ENCODE measurements at regions not wholly inside any gene's neighbourhood (a gene's known extent, or its start where the extent isn't known, plus 50 kb on each side); places are given as distances from the start of the nearest gene placed in this dataset.
"Not testable (repeated sequence)": the region's sequence is repeated elsewhere in the genome, so short reads cannot be mapped to it uniquely, and the experiment has no call there.

DNA sequence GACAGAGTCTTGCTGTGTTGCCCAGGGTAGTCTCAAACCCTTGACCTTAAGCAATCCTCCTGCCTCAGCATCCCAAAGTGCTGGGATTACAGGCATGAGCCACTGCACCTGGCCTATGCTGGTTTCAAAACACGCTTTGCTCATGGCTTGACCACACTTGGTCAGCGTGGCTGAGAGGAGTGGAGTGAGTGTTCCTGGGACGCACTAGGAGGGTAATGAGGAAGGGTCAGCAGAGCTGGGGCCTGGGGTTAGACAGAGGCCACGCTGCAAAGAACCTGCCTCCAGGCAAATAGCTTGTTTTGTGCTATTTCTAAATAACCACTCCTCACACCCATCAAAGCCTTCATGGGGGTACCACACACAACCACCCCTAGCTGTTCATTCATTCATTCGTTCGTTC, 77.9 kb upstream of the TOX2 start:
- DNase-seq (ENCODE audit: low read depth): no peak

DNA sequence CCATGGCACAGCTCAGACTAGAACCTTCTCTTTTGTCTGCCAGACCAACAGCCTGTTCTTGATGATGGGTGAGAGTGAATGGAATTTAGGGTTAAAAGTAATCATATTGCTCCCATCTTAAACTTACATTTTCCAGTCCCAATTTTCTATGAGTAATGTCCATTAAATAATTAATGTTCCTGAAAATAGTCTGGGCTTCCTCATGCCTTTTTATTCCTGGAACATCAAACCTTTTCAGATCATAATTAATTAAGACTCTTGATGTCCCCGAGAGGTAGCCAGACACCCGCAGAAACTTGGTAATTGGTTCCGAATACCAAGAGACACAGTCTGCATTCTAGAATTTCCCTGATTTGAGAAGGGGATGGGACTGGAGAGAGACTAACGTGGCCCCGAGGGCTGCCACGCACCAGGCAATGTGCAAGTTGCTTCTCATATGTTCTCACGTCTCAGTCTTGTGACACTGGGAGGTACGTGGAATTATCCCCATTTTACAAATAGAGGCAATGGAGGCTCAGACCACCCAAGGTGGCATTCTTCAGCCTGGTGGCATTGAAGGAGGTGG, 78.6 kb upstream of the TOX2 start:
- DNase-seq (ENCODE audit: low read depth): no peak

DNA sequence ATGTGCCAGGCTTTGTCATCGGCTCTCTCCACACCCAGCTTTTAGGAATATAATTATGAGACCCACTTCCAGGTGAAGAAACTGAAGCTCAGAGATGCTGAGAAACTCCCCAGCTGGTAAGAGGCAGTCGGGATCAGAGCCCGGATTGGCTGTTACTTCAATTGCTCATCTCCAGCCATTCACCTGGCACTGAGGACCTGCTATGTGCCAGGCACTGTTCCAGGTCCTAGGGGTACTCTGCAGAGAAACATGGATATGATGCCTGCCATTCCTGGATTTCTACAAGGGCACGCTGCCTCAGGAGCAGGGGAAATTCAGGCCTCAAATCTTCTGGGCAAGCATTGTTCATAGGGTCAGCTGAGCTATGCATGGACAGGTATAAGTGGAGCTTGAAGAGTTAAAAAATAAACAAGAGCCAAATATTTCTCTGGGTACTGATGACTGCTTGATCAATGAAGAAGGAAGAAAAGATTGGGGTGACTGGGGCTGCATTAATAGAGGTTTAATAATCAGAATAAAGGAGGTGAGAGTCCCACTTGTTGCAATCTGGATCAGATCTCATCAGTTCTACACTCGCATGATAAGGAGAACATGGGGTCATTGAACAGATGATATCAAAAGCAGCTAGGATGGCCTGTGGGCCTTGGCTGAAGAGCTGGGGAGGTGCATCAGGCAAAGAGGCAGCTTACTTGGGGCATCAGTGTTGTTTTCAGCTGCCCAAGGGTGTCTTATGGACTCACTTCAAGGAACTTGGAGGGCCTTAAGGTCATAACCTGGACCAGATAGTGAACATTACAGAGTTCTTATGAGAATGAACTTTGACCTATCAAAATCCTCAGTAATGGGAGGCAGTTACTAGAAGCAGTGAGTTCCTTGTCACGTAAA, 80.9 kb upstream of the TOX2 start:
- DNase-seq (ENCODE audit: low read depth): no peak

DNA sequence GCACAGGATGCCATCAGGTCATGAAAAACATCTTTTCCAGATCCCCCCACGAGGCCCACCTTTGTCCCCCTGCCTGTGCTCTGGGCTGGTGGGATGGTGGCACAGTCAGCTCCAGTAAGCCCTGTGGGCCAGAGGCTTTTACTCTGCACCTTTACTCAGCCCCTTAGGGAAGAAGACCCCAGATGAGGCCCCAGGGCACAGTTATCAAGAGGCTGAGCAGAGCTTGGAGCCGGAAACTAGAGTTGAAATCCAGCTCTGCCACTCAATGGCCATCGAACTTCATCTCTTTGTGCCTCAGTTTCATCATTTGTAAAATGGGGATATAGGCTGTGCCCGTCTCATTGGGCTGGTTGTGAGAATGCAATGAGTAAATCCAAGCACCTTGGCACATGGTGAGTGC, 81.7 kb upstream of the TOX2 start:
- DNase-seq (ENCODE audit: low read depth): no peak

DNA sequence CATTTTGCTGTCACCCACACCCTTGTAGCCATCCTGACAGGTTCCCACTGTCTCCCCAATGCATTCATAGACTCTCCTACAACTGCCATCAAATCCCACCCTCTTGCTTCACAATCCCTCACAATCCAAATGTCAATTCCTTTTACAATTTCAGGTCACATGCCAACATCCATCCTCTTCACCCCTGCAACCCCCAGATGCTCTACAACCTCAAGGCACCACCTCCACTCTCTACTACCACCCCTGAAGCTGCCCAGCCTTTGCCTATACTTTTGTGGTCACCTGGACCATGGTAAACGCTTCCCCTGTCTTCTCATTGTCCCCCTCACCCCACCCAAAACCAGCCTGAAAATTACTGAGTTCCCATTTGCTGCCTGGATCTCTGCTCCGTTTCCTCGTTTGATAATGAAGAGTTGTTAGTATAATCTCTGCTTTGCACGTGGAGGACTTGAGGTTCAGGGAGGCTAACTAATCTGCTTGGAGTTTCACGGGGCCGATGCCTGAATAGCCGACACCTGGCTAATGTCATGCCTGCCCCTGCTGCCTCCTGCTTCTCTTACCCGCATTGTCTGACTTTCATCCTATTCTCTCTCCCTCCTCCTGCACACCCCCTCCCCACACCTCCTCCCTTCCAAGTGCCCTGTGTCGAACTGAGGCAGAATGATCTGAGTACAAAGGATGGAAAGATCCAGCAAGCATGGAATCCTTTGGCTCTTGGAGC, 82.4 kb upstream of the TOX2 start:
- DNase-seq (ENCODE audit: low read depth): no peak

DNA sequence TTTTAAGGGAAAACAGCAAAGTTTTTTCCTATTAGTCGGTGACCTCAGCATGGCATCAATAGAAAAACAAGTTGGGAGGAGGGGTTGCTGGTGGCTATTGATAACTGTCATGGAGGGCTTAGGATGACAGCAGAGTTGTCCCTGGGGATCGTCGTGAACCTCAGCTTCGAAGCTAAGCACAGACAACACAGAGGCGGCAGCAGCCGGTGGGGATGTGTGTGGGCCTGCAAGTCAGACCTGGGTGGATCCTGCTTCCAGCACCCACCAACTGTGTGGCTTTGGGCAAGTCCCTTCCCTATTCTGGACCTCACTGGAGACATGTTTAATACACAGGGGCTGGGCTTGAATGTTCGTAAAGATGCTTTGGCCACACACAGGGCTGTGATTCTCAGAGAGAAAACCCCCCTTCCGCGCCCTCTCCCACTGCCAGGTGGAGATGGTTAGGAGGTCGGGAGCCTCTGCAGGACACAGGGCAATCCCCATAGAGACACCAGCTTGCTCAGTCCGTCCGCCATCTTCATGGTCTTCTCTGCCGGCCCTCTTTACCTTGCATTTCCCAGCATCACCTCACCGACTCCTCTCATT, 83.1 kb upstream of the TOX2 start:
- no peak for DNase-seq (ENCODE audit: low read depth)

DNA sequence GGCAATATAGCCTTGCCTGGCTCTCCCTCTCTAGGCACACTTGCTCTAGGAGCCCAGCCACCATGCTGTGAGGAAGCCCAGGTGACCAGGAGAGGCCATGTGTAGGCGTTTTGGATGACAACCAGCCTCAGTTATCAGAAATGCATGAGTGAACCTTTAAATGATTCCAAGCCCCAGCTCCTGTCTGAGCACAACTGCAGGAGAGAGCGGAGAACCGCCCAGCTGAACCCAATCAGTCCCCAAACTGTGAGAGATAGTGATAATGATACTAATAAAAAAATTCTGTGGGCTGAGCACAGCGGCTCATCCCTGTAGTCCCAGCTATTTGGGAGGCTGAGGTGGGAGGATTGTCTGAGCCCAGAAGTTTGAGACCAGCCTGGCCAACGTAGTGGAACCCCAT, 83.8 kb upstream of the TOX2 start:
- DNase-seq (ENCODE audit: low read depth): no peak

DNA sequence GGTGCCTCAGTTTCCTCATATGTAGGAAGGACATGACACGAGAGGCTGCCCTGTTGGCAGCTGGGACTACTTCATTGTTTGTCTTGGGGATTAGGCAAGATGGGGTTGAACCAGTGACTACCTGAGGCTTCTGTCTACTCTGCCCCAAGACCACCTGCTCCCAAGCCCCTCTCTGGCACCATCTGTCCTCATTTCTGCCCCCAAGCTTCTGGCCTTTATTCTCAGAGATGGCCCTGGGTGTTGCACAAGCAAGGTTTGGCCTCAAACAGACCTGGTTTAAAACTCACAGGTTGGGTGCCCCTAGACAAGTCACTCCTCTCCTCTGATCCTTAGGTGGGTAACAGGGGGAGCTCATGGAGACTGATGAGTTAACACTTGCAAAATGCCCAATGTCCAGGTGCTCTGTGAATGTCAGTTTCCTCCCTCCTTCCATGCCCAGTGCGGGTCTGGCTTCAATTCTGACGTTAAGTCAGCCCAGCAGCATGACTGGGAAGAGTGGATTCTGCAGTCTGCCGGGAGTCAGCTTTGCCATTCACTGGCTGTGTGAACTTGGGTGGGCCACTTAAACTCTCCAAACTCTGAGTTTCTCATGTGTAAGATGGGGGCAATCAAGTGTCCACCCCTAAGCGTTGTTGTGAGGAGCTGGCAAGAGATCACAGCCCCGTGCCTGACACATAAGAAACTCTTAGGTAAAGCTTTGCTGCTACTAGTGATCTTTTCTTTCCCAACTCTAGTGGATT, 84.5 kb upstream of the TOX2 start:
- no peak for DNase-seq (ENCODE audit: low read depth)

DNA sequence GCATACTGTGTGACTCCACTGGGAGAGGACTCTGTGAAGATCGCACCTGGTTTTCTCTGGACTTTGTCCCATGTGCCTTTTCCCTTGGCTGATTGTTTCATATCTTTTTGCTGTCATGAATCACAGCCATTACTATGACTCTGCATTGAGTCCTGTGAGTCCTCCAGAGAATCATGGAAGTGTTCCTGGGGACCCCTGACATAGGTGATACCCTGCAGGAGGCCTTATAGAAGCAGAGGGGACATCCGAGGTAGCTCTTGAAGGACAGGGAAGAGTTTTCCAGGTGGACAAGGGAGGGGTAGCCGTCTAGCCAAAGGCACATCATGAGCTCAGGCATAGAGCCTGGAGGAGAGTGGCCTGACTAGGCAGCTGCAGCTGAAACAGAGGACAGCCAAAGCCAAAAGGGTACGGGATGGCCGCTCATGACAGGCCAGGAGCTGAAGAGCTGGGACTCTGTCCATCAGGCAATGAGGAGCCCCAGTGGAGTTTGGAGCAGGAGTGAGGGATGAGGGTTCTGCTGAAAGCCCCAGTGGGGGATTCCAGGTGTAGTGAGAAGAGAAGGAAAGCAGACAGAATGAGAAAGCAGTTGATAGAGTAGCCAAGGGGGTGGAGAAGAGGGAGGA, 86.6 kb upstream of the TOX2 start:
- DNase-seq (ENCODE audit: low read depth): no peak

DNA sequence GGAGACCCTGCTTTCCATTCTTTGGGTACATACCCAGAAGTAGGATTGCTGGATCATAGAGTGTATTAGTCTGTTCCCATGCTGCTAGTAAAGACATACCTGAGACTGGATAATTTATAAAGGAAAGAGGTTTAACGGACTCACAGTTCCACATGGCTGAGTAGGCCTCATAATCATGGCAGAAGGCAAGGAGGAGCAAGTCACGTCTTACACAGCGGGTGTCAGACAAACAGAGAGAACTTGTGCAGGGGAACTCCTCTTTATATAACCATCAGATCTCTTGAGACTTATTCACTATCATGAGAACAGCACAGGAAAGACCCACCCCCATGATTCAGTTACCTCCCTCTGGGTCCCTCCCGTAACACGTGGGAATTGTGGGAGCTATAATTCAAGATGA, 87.7 kb upstream of the TOX2 start:
- not testable (repeated sequence) for DNase-seq (ENCODE audit: low read depth)

DNA sequence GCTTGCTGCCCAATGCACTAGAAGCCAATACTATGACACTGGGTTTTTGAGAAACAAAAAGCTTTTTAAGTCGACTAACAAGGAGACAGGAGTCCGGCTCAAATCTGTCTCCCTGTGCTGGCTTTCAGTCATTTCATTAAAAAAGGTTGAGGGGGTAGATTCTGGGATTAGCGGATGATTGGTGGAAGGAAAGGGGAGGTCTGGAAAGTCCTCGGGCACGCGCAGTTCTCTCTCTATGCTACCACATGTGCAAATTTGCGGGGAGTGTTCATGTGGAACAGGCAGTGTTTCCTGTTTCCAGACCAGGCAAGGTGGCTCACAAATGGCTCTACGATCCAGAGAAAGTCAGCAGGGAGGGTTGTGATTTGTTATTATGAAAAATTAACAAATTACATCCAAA, 89.1 kb upstream of the TOX2 start:
- DNase-seq (ENCODE audit: low read depth): no peak

DNA sequence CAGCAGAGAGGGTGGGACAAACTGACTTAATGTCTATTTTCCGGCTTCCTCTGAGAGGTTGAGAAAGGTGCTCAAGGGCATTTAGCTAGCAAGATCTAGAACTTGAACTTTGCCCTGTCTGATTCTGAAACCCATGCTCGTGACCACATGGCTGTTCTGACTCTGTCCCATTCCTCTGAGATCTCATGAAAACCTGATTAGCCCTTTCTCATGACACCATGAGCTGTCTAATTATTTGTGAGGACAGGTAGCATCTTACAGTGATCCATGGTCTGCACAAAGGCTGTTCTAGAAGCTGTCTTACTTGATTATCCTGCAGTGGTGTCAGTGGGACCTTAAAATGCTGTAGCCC, 89.6 kb upstream of the TOX2 start:
- DNase-seq (ENCODE audit: low read depth): no peak

DNA sequence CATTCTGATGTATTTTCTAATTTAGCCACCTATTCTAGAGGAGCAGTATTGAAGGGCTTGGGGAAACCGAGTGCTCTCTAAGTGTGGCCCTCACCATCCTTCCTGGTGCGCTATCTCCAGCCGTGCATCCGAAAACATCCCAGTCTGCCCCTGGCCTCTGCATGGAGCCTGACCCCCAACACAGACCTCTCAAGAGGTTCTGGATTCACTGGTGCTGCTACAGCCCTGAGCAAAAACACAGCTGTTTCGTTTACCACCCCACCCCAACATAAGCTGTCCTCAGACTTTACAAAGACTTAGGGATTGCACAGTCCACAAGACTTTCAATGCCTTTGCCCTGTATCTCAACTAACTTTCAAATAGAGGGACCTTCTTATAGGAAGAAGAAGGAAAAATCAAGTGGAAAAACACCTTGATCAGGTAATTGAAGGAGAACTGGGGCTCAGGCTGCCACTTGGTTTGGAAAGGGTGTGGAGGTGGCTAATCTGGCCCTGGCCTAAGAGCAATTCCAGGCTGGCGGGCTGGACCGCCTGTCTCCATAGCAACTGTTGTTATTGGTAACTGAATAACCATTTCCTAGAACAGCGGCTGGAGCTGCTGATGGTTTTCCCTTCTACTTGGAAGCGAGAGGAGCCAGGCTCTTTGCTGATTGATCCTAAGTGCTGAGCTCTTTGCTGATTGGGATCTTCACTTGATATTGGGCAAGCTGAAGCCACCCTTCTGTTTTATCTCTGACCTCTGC, 90.2 kb upstream of the TOX2 start:
- no peak for DNase-seq (ENCODE audit: low read depth)

DNA sequence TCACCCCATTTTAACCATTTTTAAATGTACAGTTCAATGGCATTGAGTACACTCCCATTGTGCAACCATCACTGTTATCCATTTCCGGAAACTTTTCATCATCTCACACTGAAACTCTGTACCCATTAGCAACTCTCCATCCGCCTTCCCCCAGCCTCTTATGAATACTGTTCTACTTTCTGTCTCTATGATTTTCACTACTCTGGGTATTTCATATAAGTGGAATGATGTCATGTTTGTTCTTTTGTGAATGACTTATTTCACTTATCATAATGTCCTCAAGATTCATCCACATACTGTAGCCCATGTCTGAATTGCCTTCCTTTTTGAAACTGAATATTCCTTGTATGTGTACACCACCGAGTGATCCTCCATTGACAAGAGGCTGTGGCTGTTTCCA, 92.9 kb upstream of the TOX2 start:
- DNase-seq (ENCODE audit: low read depth): no peak

DNA sequence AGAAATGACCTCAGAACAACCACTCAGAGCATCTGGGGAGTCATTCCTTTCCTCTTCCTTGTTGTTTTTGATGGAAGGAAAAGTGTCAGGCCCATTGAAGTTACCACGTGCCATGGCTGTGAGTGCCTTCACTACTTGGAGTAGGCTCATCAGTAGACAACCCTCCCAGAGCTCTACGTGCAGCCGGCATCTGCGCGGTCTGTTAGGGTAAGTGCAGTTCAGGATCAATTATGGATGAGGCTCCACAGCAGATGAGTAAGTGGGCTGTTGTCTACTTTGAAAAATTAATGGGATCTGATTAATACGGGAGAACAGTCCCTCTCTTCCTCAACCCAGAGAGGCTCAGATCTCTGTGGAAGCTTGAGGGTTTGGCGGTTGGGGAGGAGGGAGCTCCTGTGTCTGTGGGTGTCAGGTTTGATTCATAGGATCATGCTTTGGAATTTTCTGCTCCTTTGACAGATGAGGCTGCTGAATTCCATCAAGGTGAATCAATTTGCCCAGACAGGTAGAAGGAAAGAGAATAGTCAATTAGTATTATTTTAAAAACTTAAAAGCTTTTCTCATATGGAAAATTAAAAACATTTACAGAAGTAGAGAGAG, 93.8 kb upstream of the TOX2 start:
- no peak for DNase-seq (ENCODE audit: low read depth)

DNA sequence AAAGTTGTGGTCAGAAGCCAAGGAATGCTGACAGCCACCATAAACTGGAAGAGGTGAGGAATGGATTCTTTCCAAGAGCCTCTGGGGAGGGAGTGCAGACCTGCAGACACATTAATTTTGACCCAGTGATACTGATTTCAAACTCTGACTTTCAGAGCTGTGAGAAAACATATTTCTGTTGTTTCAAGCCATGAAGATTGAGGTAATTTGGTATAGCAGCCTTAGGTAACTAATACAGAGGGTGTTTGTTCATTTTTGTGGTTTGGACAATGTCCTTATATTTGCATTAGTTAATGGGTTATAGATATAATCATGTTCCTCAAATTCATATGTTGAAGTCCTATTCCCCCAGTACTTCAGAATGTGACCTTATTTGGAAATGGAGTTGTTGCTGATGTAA, 85.4 kb upstream of the GTSF1L start:
- no peak for DNase-seq (ENCODE audit: low read depth)

DNA sequence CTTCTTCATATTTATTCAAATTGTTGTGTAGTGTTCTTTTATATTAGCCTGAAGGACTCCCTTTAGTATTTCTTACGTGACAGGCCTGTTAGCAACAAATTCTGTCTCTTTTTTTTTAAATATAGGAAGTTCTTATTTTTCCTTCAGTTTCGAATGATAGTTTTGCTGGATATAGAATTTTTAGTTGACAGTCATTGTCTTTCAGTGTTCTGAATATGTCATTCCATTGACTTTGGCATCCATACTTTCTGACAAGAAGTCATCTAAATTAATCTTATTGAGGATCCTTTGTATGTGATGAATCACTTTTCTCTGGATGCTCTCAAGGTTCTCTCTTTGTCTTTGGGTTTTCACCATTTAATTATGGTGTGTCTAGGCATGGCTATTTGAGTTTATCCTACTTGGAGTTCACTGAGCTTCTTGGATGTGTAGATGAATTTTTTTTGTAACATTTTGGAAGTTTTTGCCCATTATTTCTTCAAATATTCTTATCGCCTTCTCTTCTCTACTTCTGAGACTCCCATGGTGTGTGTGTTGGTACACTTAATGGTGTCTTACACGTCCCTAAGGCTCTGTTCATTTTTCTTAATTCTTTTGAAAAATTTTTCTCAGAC, 82.5 kb upstream of the GTSF1L start:
- DNase-seq (ENCODE audit: low read depth): no peak

DNA sequence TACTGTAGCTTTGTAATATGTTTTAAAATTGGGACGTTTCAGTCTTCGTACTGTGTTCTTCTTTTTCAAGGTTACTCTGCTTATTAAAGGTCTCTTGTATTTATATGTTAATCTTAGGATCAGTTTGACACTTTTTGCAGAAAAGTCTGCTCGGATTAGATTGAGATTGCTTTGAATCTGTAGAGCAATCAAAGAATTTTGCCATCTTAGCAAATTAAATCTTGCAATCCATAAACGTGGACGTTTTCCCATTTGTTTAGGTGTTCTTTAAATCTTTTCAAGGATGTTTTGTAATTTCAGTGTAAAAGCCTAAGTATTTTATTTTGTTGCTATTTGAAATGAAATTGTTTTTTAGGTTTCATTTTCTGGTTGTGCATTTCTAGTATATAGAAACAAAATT, 78.0 kb upstream of the GTSF1L start:
- DNase-seq (ENCODE audit: low read depth): no peak

DNA sequence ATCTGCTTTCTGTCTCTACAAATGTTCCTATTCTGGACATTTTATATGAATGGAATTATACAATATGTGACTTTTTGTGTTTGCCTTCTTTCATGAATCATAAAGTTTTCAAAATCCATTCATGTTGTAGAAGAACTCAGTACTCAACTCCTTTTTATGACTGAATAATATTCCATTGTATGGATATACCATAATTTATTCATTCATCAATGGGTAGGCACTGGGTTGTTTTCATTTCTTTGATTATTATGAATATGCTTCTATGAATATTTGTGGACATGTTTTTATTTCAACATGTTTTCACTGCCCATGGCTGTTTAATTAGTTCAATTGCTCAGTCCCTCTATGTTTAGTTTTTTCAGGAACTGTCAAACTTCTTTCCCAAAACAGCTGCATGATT, 76.5 kb upstream of the GTSF1L start:
- DNase-seq (ENCODE audit: low read depth): no peak

DNA sequence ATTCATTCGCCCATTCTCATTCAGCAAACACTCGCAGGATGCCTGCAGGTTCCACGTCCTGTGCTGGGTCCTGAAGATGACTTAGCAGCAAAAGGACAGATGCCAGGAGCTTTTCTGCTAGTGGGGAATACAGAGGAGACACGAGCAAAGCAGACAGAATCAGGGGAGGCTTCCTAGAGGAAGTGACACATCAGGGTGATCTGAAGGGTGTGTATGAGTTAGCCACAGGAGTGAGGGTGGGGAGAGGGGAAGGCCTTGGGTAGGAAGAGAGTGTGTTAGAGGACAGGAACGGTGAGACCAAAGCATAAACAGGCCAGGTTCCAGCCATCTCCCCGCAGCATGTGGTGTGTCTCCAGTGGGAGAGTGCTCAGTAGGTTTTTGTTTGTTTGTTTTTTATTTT, 73.4 kb upstream of the GTSF1L start:
- no peak for DNase-seq (ENCODE audit: low read depth)

Measured in stimulated activated CD8-positive, alpha-beta memory T cell treated with anti-CD3 and anti-CD28 coated beads, Interleukin-12 subunit alpha, Interleukin-12 subunit beta, amount 100 ng/mL, for 1 hour (primary cell).